Ovary (tissue), 7 donors: ENCODE measurements at regions not wholly inside any gene's neighbourhood (a gene's known extent, or its start where the extent isn't known, plus 50 kb on each side); places are given as distances from the start of the nearest gene placed in this dataset.

Experiments
- DNase-seq, 5 donors: peaks; one replicate each; pipeline ENCODE4 v3.0.0-alpha.2; 2019 to 2020
- H3K27ac ChIP-seq, 2 donors: fragments of 200-600 bp; one replicate each; pipeline versions ENCODE4 v1.5.1 to v1.8.0; 2019 to 2022
- H3K27me3 ChIP-seq: fragments of 200-600 bp; one replicate; pipeline ENCODE4 v1.8.0; 2022
- H3K36me3 ChIP-seq: fragments of 200-600 bp; sonication (generic); one replicate; pipeline ENCODE4 v1.5.1; 2019
- H3K4me1 ChIP-seq: one replicate; pipeline ENCODE4 v1.8.1; 2013; ENCODE audit warnings: mild to moderate bottlenecking, moderate library complexity; ENCODE audit not compliant: insufficient read depth
- H3K4me3 ChIP-seq: fragments of 200-600 bp; sonication (generic); one replicate; pipeline ENCODE4 v1.5.1; 2017
- H3K9me3 ChIP-seq, 2 donors: fragments of 200-600 bp in 1 of 2; sonication (generic) in 1 of 2; one replicate each; pipeline versions ENCODE4 v1.5.1 to v1.8.1; 2013 to 2019; ENCODE audit warnings: mild to moderate bottlenecking in 1 of 2, moderate library complexity in 1 of 2
- CTCF ChIP-seq, 3 donors: fragments of 450-650 bp in 2 of 3; fragments of 200-600 bp in 1 of 3; IDR thresholded peaks; one replicate each; pipeline versions ENCODE4 v1.5.1 to v1.8.0; 2016 to 2022; ENCODE audit warnings: antibody characterized with exemption in 3 of 3, mild to moderate bottlenecking in 1 of 3
- EP300 ChIP-seq: sonication (generic); formaldehyde crosslinking; IDR thresholded peaks from one replicate; pipeline ENCODE4 v1.6.1; 2017; ENCODE audit warnings: antibody characterized with exemption
- POLR2A ChIP-seq: fragments of 450-650 bp; IDR thresholded peaks from one replicate; pipeline ENCODE4 v1.6.1; 2017; ENCODE audit warnings: antibody characterized with exemption, mild to moderate bottlenecking, moderate library complexity
- WGBS, 3 donors: extraction: QIAGEN DNeasy Blood & Tissue Kit in 1 of 3; methylation state at CpG; one replicate each; pipeline versions ENCODE4 v1.1.5 to v1.1.7; 2013 to 2017; 5-methylcytosine and 5-hydroxymethylcytosine counted together
- intact Hi-C, 4 donors: fragments of 100-400 bp; cut with DNase I; formaldehyde crosslinking; loops; one replicate each; pipeline versions ENCODE4 v1.11.0 to v1.15.1; 2022 to 2023
- donor health status: DM: no; HTN: no; CAD: no; lungs with moderate emphysema.
- donor health status: DM: no; HTN: no; CAD: no.
- donor health status: Bipolar disorder and iron deficiency.
- donor health status: DM: no; HTN: no; CAD: no.
- donor health status: DM: yes; HTN: yes; CAD: no.

GRCh38 chr16:6645768-6646568, 686.7 kb upstream of the RBFOX1 start:
- H3K9me3 ChIP-seq, result no peaks in the 10 kb centered on the region
- no peak overlapping the region for H3K27ac ChIP-seq
- H3K36me3 ChIP-seq, result no peaks in the 10 kb centered on the region
- intact Hi-C loops, result loop anchor here in 1 of 4 donors (10.0 kb wide), 1 partner anchor 1411 kb away; no protein-coding TSS in a partner anchor
- no peaks in the 10 kb centered on the region for H3K4me1 ChIP-seq
- 71 to 75% (median 71%) methylated on average over 25 of the region's 25 CpGs for WGBS, 3 donors
- no peak for DNase-seq
- H3K4me3 ChIP-seq, result no peak overlapping the region
- TF ChIP-seq EP300, result no peak
- no peak for TF ChIP-seq CTCF (IDR thresholded peaks at IDR 0.05)
- no peak for TF ChIP-seq POLR2A
- no peaks in the 10 kb centered on the region for H3K27me3 ChIP-seq

GRCh38 chr16:6644916-6645315, 687.7 kb upstream of the RBFOX1 start:
- DNase-seq, result no peak
- Histone ChIP-seq H3K4me1 (no peaks in the 10 kb centered on the region), H3K36me3 (no peaks in the 10 kb centered on the region), H3K9me3 (no peaks in the 10 kb centered on the region), H3K4me3 (no peak overlapping the region), H3K27me3 (no peaks in the 10 kb centered on the region), H3K27ac (no peak overlapping the region)
- TF ChIP-seq CTCF (IDR thresholded peaks at IDR 0.05) (no peak), EP300 (no peak), POLR2A (no peak)
- WGBS, 3 donors, result 40 to 53% (median 43%) methylated on average over 4 of the region's 4 CpGs
- intact Hi-C loops, result loop anchor here in 1 of 4 donors (10.0 kb wide), 1 partner anchor 1410 kb away; no protein-coding TSS in a partner anchor

- TF ChIP-seq POLR2A, result no peak
- peak; percentile 27 to 62 (median 57) for TF ChIP-seq CTCF (IDR thresholded peaks at IDR 0.05)
- Histone ChIP-seq H3K27me3 (no peaks in the 10 kb centered on the region), H3K4me3 (no peak overlapping the region), H3K9me3 (no peaks in the 10 kb centered on the region), H3K36me3 (no peaks in the 10 kb centered on the region), H3K27ac (no peak overlapping the region), H3K4me1 (no peaks in the 10 kb centered on the region)
- intact Hi-C loops, result loop anchor here in 1 of 4 donors (10.0 kb wide), 1 partner anchor 1408 kb away; no protein-coding TSS in a partner anchor
- 21 to 30% (median 21%) methylated on average over 5 of the region's 5 CpGs for WGBS, 3 donors
- peak in 4 of 5 donors; percentile 15 to 26 (median 18) for DNase-seq
Measured at GRCh38 chr16:6643080-6643686, 689.5 kb upstream of the RBFOX1 start.

- no peaks in the 10 kb centered on the region for H3K27me3 ChIP-seq
- 28 to 48% (median 39%) methylated on average over 9 of the region's 9 CpGs for WGBS, 3 donors
- no peak overlapping the region for H3K4me3 ChIP-seq
- no peaks in the 10 kb centered on the region for H3K9me3 ChIP-seq
- no peaks in the 10 kb centered on the region for H3K4me1 ChIP-seq
- intact Hi-C loops, result loop anchor here in 1 of 4 donors (10.0 kb wide), 1 partner anchor 1407 kb away; no protein-coding TSS in a partner anchor
- no peaks in the 10 kb centered on the region for H3K36me3 ChIP-seq
- H3K27ac ChIP-seq, result no peak overlapping the region
- TF ChIP-seq CTCF (IDR thresholded peaks at IDR 0.05), result no peak
- TF ChIP-seq POLR2A, result no peak
- no peak for TF ChIP-seq EP300
- DNase-seq, result no peak
Measured at GRCh38 chr16:6642271-6642670, 690.4 kb upstream of the RBFOX1 start.
